ENCODE measurements at regions not wholly inside any gene's neighbourhood (a gene's known extent, or its start where the extent isn't known, plus 50 kb on each side); places are given as distances from the start of the nearest gene placed in this dataset.
"Not testable (repeated sequence)": the region's sequence is repeated elsewhere in the genome, so short reads cannot be mapped to it uniquely, and the experiment has no call there.

GRCh38 chr16:10294153-10294552 is 91.7 kb upstream of the ATF7IP2 start:
- H3K9ac ChIP-seq (ENCODE audit: low read length in 5 of 5); H3K36me3 ChIP-seq (ENCODE audit: control insufficient read depth in 5 of 5, insufficient read depth in 5 of 5, low read length in 5 of 5); H3K4me3 ChIP-seq (ENCODE audit: low read depth in 1 of 5, low read length in 5 of 5): not testable (repeated sequence)

GRCh38 chr16:10296956-10297340 is 88.9 kb upstream of the ATF7IP2 start:
- Histone ChIP-seq H3K27me3 (ENCODE audit: control insufficient read depth in 5 of 5, insufficient read depth in 4 of 5, low read length in 5 of 5) (no peaks in the 10 kb centered on the region), H3K4me3 (ENCODE audit: low read depth in 1 of 5, low read length in 5 of 5) (no peak overlapping the region), H3K27ac (ENCODE audit: low read depth, low read length) (no peak overlapping the region), H3K9ac (ENCODE audit: low read length in 5 of 5) (no peak overlapping the region), H3K36me3 (ENCODE audit: control insufficient read depth in 5 of 5, insufficient read depth in 5 of 5, low read length in 5 of 5) (no peaks in the 10 kb centered on the region), H3K4me1 (ENCODE audit: control insufficient read depth in 5 of 5, insufficient read depth in 5 of 5, low read length in 5 of 5) (no peaks in the 10 kb centered on the region), H3K9me3 (ENCODE audit: control insufficient read depth in 5 of 5, low read length in 5 of 5) (peaks cover 0 to 11% (median 5%) of the 10 kb centered on the region in 5 donors)

More at GRCh38 chr16:10294153-10294552, 91.7 kb upstream of the ATF7IP2 start:
- not testable (repeated sequence) for H3K27me3 ChIP-seq (ENCODE audit: control insufficient read depth in 5 of 5, insufficient read depth in 4 of 5, low read length in 5 of 5); H3K27ac ChIP-seq (ENCODE audit: low read depth, low read length); H3K4me1 ChIP-seq (ENCODE audit: control insufficient read depth in 5 of 5, insufficient read depth in 5 of 5, low read length in 5 of 5)
- peaks cover 0 to 13% (median 5%) of the 10 kb centered on the region in 5 donors for H3K9me3 ChIP-seq (ENCODE audit: control insufficient read depth in 5 of 5, low read length in 5 of 5)

GRCh38 chr16:10297341-10298006 is 88.4 kb upstream of the ATF7IP2 start:
- Histone ChIP-seq H3K36me3 (ENCODE audit: control insufficient read depth in 5 of 5, insufficient read depth in 5 of 5, low read length in 5 of 5) (no peaks in the 10 kb centered on the region), H3K27ac (ENCODE audit: low read depth, low read length) (no peak overlapping the region), H3K4me3 (ENCODE audit: low read depth in 1 of 5, low read length in 5 of 5) (no peak overlapping the region), H3K27me3 (ENCODE audit: control insufficient read depth in 5 of 5, insufficient read depth in 4 of 5, low read length in 5 of 5) (no peaks in the 10 kb centered on the region), H3K9me3 (ENCODE audit: control insufficient read depth in 5 of 5, low read length in 5 of 5) (peaks cover 0 to 6% (median 1%) of the 10 kb centered on the region in 5 donors), H3K9ac (ENCODE audit: low read length in 5 of 5) (no peak overlapping the region), H3K4me1 (ENCODE audit: control insufficient read depth in 5 of 5, insufficient read depth in 5 of 5, low read length in 5 of 5) (no peaks in the 10 kb centered on the region)

GRCh38 chr16:10300905-10301304 is 85.0 kb upstream of the ATF7IP2 start:
- Histone ChIP-seq H3K27me3 (ENCODE audit: control insufficient read depth in 5 of 5, insufficient read depth in 4 of 5, low read length in 5 of 5) (no peaks in the 10 kb centered on the region), H3K9ac (ENCODE audit: low read length in 5 of 5) (no peak overlapping the region), H3K4me3 (ENCODE audit: low read depth in 1 of 5, low read length in 5 of 5) (no peak overlapping the region), H3K9me3 (ENCODE audit: control insufficient read depth in 5 of 5, low read length in 5 of 5) (no peaks in the 10 kb centered on the region), H3K27ac (ENCODE audit: low read depth, low read length) (no peak overlapping the region), H3K4me1 (ENCODE audit: control insufficient read depth in 5 of 5, insufficient read depth in 5 of 5, low read length in 5 of 5) (no peaks in the 10 kb centered on the region), H3K36me3 (ENCODE audit: control insufficient read depth in 5 of 5, insufficient read depth in 5 of 5, low read length in 5 of 5) (no peaks in the 10 kb centered on the region)

- H3K27ac ChIP-seq (ENCODE audit: low read depth, low read length); H3K9ac ChIP-seq (ENCODE audit: low read length in 5 of 5); H3K27me3 ChIP-seq (ENCODE audit: control insufficient read depth in 5 of 5, insufficient read depth in 4 of 5, low read length in 5 of 5); H3K4me1 ChIP-seq (ENCODE audit: control insufficient read depth in 5 of 5, insufficient read depth in 5 of 5, low read length in 5 of 5); H3K9me3 ChIP-seq (ENCODE audit: control insufficient read depth in 5 of 5, low read length in 5 of 5); H3K4me3 ChIP-seq (ENCODE audit: low read depth in 1 of 5, low read length in 5 of 5); H3K36me3 ChIP-seq (ENCODE audit: control insufficient read depth in 5 of 5, insufficient read depth in 5 of 5, low read length in 5 of 5): not testable (repeated sequence)
Observed at GRCh38 chr16:10301547-10301946, 84.3 kb upstream of the ATF7IP2 start.

- H3K27ac ChIP-seq (ENCODE audit: low read depth, low read length) = no peak overlapping the region
Observed at GRCh38 chr16:10305912-10306311, 79.9 kb upstream of the ATF7IP2 start.

GRCh38 chr16:10308305-10309193 is 77.3 kb upstream of the ATF7IP2 start:
- Histone ChIP-seq H3K4me1 (ENCODE audit: control insufficient read depth in 5 of 5, insufficient read depth in 5 of 5, low read length in 5 of 5) (no peaks in the 10 kb centered on the region), H3K9me3 (ENCODE audit: control insufficient read depth in 5 of 5, low read length in 5 of 5) (no peaks in the 10 kb centered on the region), H3K9ac (ENCODE audit: low read length in 5 of 5) (no peak overlapping the region), H3K36me3 (ENCODE audit: control insufficient read depth in 5 of 5, insufficient read depth in 5 of 5, low read length in 5 of 5) (no peaks in the 10 kb centered on the region), H3K27ac (ENCODE audit: low read depth, low read length) (no peak overlapping the region), H3K4me3 (ENCODE audit: low read depth in 1 of 5, low read length in 5 of 5) (no peak overlapping the region), H3K27me3 (ENCODE audit: control insufficient read depth in 5 of 5, insufficient read depth in 4 of 5, low read length in 5 of 5) (no peaks in the 10 kb centered on the region)

More at GRCh38 chr16:10305912-10306311, 79.9 kb upstream of the ATF7IP2 start:
- Histone ChIP-seq H3K9ac (ENCODE audit: low read length in 5 of 5) (no peak overlapping the region), H3K4me1 (ENCODE audit: control insufficient read depth in 5 of 5, insufficient read depth in 5 of 5, low read length in 5 of 5) (no peaks in the 10 kb centered on the region), H3K27me3 (ENCODE audit: control insufficient read depth in 5 of 5, insufficient read depth in 4 of 5, low read length in 5 of 5) (no peaks in the 10 kb centered on the region), H3K36me3 (ENCODE audit: control insufficient read depth in 5 of 5, insufficient read depth in 5 of 5, low read length in 5 of 5) (no peaks in the 10 kb centered on the region), H3K4me3 (ENCODE audit: low read depth in 1 of 5, low read length in 5 of 5) (no peak overlapping the region), H3K9me3 (ENCODE audit: control insufficient read depth in 5 of 5, low read length in 5 of 5) (no peaks in the 10 kb centered on the region)

GRCh38 chr16:10309271-10309932 is 76.5 kb upstream of the ATF7IP2 start:
- H3K9ac ChIP-seq (ENCODE audit: low read length in 5 of 5) = no peak overlapping the region
- no peak overlapping the region for H3K4me3 ChIP-seq (ENCODE audit: low read depth in 1 of 5, low read length in 5 of 5)
- no peaks in the 10 kb centered on the region for H3K36me3 ChIP-seq (ENCODE audit: control insufficient read depth in 5 of 5, insufficient read depth in 5 of 5, low read length in 5 of 5)
- no peak overlapping the region for H3K27ac ChIP-seq (ENCODE audit: low read depth, low read length)
- H3K4me1 ChIP-seq (ENCODE audit: control insufficient read depth in 5 of 5, insufficient read depth in 5 of 5, low read length in 5 of 5) = no peaks in the 10 kb centered on the region
- no peaks in the 10 kb centered on the region for H3K27me3 ChIP-seq (ENCODE audit: control insufficient read depth in 5 of 5, insufficient read depth in 4 of 5, low read length in 5 of 5)
- no peaks in the 10 kb centered on the region for H3K9me3 ChIP-seq (ENCODE audit: control insufficient read depth in 5 of 5, low read length in 5 of 5)

GRCh38 chr16:10312008-10312407 is 73.9 kb upstream of the ATF7IP2 start:
- Histone ChIP-seq H3K4me3 (ENCODE audit: low read depth in 1 of 5, low read length in 5 of 5) (no peak overlapping the region), H3K27me3 (ENCODE audit: control insufficient read depth in 5 of 5, insufficient read depth in 4 of 5, low read length in 5 of 5) (no peaks in the 10 kb centered on the region), H3K9ac (ENCODE audit: low read length in 5 of 5) (no peak overlapping the region), H3K27ac (ENCODE audit: low read depth, low read length) (no peak overlapping the region), H3K4me1 (ENCODE audit: control insufficient read depth in 5 of 5, insufficient read depth in 5 of 5, low read length in 5 of 5) (no peaks in the 10 kb centered on the region), H3K36me3 (ENCODE audit: control insufficient read depth in 5 of 5, insufficient read depth in 5 of 5, low read length in 5 of 5) (no peaks in the 10 kb centered on the region), H3K9me3 (ENCODE audit: control insufficient read depth in 5 of 5, low read length in 5 of 5) (no peaks in the 10 kb centered on the region)
